ELF-1 (cell line): ENCODE measurements at regions not wholly inside any gene's neighbourhood (a gene's known extent, or its start where the extent isn't known, plus 50 kb on each side); places are given as distances from the start of the nearest gene placed in this dataset.
A peak's percentile ranks its signal among the peaks of the same experiment; 100 is the strongest.
"Not testable (repeated sequence)": the region's sequence is repeated elsewhere in the genome, so short reads cannot be mapped to it uniquely, and the experiment has no call there.

ENCODE experiments used
- DNase-seq: peaks from one replicate; pipeline ENCODE4 v3.0.0-alpha.2; 2016; ENCODE audit warnings: low read depth, low spot score

DNA sequence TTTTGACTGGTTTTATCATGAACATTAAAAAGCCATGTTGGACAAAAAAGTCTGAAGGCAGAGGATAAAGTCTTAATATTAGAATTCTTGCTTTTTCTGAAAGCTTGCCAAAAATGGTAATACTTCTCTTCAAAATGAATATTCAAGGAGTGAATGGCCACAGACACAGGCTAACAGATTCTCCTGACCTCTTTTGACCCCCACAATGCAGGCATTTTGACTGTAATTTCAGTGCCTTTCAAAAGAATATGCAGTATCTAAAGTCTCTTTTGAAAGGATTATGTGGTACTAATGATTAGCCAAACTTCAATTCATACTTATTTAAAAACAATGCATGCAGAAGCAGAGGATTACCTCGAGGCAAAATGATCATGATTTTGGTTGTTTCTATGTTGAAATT lies 557.8 kb upstream of the GCFC2 start:
- no peak for DNase-seq

DNA sequence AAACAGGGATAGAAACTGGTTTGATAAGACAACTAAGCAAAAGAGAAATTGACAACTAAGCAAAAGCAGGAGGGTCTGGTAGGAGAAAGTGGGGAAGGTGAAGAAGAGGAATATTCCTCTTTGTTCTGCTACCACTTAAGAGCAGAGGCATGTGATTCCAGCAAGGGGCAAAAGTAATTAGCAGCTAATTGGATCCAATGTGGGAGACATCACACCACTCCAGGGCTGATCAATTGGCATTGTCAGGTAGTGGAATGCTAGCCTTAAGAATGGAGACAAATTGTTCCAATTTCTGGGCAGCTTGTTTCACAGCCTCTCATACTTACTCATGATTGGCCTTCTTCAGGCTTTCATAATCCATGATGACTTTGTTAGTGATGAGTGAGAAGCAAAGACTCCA lies 547.1 kb upstream of the GCFC2 start:
- no peak for DNase-seq

DNA sequence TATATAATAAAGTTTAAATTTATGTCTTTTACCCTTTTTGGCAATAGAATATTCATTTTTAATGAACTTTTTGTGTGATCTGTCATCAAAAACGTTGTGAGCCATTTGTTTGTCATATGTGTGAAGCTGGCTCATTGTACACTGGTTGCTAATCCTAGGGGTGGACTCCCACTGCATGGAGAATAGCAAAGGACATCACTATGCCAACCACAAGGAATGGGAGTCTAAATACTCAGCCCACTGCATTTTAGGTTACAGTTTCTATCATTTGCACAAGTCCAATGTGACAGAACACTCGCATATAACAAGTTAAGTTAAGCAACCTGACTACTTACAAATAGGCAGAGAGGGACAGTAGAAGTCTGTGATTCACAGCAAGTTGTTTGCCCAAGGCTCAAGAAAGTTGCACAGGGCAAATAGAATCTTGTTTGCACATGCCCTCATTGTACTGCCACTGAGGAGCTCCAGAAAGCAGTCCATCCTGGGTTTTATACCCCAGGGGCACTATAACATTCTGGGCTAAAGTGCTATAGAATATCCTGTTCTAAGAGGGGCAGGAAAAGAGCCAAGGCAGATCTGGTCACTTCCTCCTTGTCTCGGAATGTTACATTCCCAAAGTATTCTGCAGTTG lies 545.9 kb upstream of the GCFC2 start:
- DNase-seq, result no peak

DNA sequence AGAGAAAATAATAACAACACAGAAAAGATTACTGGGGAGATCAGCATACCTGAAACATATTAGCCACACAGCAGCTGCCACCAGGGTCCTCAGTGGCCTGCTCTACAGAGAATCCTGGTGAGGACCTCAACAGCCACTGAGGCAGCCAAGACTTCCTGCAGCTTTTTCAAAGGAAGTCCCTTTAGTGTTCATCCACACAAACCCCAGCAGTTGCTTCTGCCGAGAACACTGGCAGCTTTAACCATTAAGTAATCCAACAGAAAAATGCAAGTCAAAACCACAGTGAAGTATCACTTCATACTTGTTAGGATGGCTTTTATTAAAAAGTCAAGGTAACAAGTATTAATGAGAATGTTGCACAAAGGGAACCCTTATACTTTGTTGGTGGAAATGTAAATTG lies 542.0 kb upstream of the GCFC2 start:
- no peak for DNase-seq

DNA sequence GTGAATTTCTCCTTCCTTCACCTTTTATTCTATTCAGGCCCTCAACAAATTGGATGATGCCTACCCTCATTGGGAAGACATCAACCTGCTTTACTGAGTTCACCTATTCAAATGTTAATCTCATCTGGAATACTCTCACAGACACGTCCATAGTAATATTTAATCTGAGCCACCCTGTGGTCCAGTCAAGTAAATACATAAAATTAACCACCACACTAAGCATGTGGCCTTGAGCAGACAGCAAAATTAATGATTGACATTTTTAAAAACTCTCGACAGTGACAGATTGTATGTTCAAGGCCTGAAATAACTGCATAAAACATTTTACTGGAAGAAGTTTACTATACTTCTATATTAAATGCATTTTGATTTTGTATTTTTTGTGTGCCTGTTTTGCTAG lies 540.6 kb upstream of the GCFC2 start:
- no peak for DNase-seq

DNA sequence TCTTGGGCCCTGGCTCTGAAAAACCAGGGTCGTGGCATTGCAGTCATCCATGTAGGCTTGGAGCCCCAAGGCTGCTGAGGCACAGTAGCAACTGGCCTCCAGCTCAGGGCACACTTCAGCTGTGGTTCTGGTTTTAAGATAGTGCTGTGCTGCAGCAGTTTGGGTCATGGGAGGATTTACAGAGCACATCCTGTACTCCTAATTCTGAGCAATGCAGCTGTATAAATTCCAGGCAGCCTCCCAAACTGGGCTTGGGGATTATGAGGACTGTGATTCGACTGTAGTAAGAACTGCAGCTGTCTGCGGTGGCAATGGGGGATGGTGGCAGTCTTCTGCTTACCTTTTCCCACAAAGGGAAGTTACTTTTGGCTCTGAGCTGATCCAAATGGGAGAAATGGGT lies 536.3 kb upstream of the GCFC2 start:
- peak; percentile 45 for DNase-seq

DNA sequence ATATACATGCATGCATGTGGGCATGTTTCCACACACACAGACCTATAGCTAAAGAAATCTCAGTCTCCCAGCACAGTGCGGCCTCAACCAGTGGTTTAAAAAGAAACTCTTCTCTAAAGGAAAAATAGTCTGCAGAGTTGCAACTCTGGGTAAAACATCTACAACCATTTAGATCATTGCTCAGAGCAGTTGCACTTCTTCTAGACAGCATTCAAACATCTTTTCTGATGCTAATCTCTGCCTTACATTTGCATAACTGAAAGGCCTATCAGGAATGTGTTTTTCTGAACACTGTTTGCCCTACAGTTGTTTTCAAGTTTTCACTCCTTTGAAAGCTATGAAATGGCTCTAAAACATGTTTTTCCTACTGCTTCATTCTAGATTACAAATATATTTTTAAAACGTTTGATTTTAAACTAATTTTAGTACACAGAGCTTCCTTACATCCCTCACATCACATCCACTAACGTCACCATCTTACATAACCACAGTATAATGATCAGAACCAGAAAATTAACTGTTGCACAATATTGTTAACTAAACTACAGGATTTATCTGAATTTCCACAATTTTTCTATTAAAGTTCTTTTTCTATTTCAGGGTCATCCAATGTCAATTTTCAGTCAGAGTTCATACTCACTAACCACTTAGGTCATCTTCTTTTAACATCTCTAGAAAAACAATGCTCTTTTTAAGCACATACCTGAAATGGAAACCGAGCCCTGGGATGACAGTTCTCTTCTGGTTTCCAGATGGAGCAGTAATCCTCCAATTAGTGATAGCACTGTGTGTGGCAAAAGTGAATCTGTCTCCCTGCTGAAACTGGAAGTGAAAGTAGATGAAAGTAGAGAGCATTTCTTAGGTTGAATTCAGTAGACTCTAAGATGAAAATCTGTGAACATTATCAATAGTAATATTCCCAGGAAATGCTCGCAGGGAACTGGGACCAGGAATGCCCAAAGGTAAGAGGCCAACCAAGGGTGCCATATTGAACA lies 501.6 kb upstream of the GCFC2 start:
- DNase-seq, result no peak

DNA sequence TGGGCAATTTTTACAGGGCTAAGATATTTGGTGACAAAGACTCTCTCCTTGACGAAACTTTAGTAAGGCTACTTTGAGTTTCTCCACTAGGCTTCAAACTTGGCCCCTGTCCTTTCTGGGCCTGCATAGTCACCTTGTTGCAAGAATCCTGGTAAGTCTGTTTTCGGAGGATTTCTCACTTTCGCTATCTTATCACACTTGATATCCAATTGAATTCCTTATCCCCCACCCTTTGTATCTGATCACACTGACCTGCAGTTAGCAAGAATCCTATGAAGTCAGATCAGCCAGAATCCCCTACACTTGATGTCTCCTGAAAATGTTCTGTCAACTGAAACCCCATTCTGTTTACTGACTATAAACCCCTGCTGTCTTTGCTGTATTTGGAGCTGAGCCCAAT lies 499.8 kb upstream of the GCFC2 start:
- DNase-seq, result no peak

DNA sequence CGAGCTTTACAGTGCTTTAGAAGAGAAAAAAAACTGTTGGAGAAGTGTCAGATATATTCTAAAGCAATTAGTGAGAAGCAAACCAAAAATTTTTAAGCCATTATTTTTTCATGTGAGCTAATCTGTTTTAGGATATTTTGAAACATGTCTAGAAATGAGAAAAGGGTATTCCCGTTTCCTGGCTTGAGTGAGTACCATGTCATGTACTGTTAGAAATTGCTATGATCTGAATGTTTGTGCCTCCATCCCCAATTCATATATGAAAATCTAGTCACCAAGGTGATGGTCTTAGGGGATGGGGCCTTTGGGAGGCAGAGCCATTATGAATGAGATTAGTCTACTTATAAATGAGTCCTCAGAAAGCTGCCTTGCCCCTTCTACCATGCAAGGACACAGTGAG lies 493.3 kb upstream of the GCFC2 start:
- no peak for DNase-seq

DNA sequence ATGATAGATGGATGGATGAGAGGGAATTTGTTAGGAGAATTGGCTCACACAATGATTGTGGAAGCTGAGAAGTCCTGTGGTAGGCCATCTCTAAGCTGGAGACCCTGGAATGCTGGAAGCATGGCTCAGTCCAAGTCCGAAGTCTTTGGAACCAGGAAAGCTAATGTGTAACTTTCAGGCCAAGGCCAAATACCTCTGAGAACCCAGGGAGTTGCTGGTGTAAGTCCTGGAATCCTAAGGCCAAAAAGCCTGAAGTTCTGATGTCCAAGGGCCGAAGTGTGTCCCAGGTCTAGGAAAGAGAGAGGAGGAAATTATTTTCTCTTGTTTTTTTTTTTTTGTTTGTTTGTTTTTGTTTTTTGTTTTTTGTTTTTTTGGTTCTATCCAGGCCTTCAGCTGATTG lies 492.2 kb upstream of the GCFC2 start:
- no peak for DNase-seq

DNA sequence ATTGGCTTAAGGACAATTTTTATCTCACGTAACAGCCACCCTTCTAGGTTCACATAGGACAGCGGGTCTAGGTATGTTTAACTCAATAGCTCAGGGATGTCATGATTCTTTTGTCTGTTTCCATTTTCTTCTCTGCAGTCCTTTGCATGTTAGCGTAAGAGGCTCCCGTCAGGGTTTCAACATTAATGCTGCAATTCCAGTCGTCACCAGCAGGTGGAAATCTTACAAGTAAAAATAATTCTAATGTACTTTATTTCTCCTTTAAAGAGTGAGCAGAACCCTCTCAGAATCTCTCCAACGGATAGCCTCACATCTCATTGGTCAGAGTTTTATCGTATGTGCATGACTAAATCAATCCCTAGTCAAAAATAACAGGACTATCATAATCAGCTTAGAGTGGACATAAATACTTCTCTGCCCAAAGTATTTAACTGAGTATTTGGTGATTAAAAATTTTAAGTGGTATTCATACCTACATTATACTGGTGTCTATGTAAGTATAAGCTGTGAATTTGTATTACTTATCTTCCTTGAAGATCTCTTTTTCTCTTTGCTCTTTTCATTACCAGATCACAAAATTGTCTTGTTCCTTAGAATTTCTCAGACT lies 487.2 kb upstream of the GCFC2 start:
- peak; percentile 64 for DNase-seq

DNA sequence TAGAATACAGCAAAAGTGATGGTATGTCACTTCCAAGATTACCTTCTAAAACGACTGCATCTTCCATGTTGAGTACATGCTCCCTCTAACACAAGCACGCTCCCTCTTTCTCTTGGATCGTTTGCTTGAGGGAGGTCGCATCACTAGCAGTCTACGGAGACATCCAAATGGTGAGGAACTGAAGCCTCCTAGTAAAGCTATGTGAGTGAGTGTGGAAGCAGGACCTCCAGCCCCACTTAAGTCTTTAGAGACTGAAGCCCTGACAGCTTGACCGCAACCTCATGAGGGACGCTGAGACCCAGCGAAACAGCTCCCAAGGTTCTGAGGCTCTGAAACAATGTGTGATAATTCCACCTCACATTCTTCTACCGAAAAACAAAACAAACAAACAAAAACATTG lies 486.7 kb upstream of the GCFC2 start:
- no peak for DNase-seq

DNA sequence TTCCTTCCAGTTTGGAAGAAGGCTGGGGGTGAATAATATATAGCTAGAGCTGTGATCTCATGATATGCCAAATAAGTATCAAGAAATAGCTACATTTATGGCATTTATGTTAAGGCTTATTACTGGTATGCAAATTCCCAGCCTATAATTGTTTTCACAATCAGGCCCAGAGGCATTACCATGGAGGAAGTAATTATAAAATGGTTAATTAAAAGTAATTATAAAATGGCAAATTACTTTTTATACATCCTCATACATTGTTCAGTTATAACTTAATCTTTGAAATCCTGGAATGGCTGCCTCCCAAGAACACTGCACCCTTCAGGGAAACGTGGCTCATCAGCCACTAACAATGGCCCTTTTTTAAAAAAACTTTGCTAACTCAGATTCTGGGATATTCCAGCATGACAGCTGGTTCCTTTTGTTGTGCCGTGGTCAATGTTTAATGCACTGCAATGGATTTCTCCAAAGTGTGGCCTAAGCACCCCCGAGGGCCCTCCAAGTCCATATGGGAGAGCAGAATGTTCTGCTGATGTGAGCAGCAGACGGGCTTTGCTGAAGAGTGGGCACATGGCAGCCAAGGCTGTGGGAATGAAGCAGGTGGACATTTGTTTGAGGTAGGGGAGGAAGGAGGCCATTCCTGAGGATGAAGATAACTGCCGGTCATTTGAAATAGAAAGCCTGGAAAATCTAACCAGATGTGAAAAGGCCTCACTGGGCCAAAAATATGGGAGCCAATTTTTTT lies 483.5 kb upstream of the GCFC2 start:
- DNase-seq, result no peak

DNA sequence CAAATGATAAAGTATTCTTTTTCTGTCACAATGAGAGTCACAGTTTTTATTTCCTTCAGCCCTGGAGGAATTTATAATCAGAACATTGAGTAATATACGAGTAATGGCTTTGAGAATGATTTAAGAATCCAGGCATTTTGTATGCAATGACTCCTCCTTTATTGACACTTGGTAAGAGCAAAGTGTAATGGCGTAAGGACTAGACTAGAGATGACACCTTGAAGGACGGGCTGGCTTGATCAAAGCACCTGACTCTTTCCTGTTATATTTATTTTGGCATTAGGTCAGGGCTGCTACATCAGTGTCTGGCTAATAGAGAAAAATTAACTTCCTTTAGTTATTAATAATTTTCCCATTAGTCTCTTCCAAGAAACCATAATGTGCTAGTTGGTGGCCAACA lies 482.4 kb upstream of the GCFC2 start:
- DNase-seq, result no peak

DNA sequence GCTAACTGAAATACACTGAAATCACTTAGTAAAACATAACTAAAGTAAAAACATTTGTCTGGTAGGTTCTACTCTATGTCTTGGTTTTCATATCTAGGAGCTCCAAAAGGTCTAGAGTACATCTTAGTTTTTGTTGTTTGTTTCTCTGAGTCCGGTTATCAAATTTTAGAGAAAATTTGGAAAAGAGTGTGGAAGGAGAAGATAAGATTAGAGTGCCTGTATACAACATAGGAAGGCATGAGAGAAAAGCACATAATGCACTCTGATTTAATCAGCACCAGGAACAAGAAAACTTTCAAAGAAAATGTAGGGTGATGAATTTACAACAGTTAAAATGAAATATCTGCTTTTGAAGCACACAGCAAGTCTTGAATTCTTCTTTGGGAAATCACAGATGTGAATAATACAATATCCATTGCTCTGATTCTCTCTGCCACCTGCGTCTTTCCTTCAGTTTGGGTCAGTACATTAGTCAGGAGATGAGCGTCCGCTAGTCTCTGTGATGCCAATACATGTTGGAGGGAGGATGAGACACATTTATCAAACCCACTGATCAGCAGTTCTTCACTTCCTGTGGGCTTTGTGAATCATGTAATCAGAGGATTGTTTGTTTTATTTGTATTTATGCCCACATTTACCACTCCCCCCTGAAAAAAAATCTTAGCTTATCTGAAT lies 477.8 kb upstream of the GCFC2 start:
- no peak for DNase-seq

DNA sequence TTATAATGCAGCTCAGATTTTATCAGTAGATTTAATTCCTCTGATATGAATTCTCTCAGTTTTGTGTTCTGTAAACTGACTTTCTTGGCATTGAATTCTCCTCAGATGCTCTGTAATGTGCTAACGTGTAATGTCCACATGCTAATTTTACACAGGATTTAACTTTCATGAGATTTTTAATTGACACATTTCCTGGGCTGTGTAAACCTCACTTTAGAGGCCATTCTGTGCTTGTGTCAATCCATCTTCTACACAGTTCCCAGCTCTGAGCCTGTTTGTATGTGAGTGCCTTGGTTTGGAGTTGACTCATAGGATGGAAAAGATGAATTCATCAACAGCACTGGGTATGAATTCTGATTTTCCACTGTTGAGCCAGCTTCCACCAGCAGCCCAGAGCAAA lies 476.7 kb upstream of the GCFC2 start:
- no peak for DNase-seq

DNA sequence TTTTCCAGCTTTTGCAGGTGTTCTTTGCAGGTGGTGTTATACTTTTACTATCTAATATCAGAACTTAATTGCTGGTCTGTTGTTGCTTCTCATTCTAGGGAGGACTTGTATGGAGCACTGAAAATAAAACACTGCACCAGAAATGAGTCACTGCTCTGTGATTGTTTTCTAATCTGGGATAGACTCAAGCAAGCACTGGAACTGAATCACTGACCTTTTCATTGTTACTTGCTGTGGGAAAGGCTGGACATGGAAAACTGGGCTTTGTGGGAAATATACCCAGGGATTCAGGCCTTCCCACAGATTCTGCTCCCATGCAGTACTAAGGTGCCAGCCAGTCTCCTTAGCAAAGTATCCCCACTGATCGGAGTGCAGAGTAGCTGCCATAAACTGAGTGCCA lies 470.0 kb upstream of the GCFC2 start:
- DNase-seq, result no peak

DNA sequence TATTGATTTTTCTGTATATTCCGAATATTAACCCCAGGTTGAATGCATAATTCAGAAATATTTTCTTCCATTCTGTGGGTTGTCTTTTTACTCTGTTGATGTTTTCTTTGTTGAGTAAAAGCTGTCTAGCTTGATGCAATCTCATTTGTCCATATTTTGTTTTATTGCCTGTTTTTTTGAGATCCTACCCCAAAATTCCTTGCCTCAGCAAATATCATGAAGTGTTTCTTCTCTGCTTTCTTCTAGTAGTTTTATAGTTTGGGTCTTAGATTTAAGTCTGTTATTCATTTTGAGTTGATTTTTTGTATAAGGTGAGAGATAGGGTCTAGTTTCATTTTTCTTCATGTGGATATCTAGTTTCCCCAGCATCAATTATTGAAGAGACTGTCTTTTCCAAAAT lies 467.9 kb upstream of the GCFC2 start:
- DNase-seq, result no peak

DNA sequence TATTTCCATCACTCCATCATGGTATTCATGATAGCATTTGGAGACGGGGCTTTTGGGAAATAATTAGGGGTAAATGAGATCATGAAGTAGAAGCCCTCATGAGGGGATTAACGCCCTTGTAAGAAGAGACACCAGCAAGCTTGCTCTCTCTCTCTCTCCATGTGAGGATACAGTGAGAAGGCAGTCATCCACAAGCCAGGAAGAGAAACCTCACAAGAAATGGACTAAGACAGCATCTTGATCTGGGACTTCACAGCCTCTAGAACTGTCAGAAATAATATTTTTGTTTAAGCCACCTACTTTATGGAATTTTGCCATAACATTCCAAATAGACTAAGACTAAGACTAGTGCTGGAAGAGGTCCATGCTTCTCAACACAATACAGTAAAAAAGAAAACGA lies 464.6 kb upstream of the GCFC2 start:
- no peak for DNase-seq

DNA sequence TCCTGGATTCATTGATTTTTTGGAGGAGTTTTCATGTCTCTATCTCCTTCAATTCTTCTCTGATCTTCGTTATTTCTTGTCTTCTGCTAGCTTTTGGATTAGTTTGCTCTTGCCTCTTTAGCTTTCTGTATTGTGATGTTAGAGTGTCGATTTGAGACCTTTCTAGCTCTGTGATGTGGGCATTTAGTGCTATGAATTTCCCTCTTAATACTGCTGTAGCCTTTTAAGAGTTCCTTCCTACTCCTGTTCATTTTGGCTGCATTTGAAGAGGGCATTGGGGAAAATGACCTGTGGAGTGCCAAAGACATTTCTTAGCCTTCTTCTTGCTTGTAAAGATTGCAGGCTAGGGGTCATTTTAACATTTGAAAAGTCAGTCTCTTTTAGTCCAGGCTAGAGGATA lies 463.8 kb upstream of the GCFC2 start:
- DNase-seq, result no peak

DNA sequence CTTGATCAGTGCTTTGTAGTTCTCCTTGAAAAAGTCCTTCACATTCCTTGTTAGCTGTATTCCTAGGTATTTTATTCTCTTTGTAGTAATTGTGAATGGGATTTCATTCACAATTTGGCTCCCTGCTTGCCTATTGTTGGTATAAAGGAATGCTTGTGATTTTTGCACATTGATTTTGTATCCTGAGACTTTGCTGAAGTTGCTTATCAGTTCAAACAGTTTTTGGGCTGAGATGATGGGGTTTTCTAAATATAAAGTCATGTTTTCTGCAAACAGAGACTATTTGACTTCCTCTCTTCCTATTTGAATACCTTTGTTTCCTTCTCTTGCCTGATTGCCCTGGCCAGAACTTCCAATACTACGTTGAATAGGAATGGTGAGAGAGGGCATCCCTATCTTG lies 462.5 kb upstream of the GCFC2 start:
- DNase-seq, result not testable (repeated sequence)
